ENCODE measurements at regions not wholly inside any gene's neighbourhood (a gene's known extent, or its start where the extent isn't known, plus 50 kb on each side); places are given as distances from the start of the nearest gene placed in this dataset.

GRCh38 chr15:97470417-97470816, 490.1 kb upstream of the ARRDC4 start:
- H3K27ac ChIP-seq (ENCODE audit: control insufficient read depth, insufficient read depth, low read length) = no peak overlapping the region
- dilution Hi-C loops (cut with MboI; ENCODE audit: extremely low pct_ligation_motif_present, low sequenced_read_pairs) = no loop called here
- no peak for FAIRE-seq
- H3K4me1 ChIP-seq (ENCODE audit: control insufficient read depth, extremely low read depth, insufficient read depth, low read length) = no peaks in the 10 kb centered on the region
- H3K9ac ChIP-seq (ENCODE audit: control insufficient read depth, extremely low read depth, insufficient read depth, low read length) = no peak overlapping the region
- H4K20me1 ChIP-seq (ENCODE audit: control insufficient read depth, extremely low read depth, insufficient read depth, low read length) = no peaks in the 10 kb centered on the region
- H3K9me1 ChIP-seq (ENCODE audit: control insufficient read depth, extremely low read depth, insufficient read depth, low read length) = no peaks in the 10 kb centered on the region
- no peaks in the 10 kb centered on the region for H3K27me3 ChIP-seq (ENCODE audit: control insufficient read depth, extremely low read depth, insufficient read depth, low read length)
- no peak overlapping the region for H3K4me3 ChIP-seq (ENCODE audit: control insufficient read depth in 2 of 3, extremely low read depth in 1 of 3, insufficient read depth in 2 of 3, low read depth in 1 of 3, low read length in 3 of 3)
- H3K36me3 ChIP-seq (ENCODE audit: control insufficient read depth in 2 of 2, extremely low read depth in 1 of 2, insufficient read depth in 2 of 2, low read length in 2 of 2) = no peaks in the 10 kb centered on the region
- no peak for DNase-seq (ENCODE audit: low read depth, low spot score)
- TF ChIP-seq EZH2 (IDR thresholded peaks at IDR 0.05; ENCODE audit: low read length) = no peak
- TF ChIP-seq, protein P1, sequence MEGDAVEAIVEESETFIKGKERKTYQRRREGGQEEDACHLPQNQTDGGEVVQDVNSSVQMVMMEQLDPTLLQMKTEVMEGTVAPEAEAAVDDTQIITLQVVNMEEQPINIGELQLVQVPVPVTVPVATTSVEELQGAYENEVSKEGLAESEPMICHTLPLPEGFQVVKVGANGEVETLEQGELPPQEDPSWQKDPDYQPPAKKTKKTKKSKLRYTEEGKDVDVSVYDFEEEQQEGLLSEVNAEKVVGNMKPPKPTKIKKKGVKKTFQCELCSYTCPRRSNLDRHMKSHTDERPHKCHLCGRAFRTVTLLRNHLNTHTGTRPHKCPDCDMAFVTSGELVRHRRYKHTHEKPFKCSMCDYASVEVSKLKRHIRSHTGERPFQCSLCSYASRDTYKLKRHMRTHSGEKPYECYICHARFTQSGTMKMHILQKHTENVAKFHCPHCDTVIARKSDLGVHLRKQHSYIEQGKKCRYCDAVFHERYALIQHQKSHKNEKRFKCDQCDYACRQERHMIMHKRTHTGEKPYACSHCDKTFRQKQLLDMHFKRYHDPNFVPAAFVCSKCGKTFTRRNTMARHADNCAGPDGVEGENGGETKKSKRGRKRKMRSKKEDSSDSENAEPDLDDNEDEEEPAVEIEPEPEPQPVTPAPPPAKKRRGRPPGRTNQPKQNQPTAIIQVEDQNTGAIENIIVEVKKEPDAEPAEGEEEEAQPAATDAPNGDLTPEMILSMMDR (optimal IDR thresholded peaks at IDR 0.05 in 1 of 3, IDR thresholded peaks at IDR 0.05 in 1 of 3, conservative IDR thresholded peaks at IDR 0.05 in 1 of 3; ENCODE audit: extremely low read depth in 1 of 3, insufficient read depth in 2 of 3, low read length in 3 of 3) = no peak
- no peak overlapping the region for H2AFZ ChIP-seq (ENCODE audit: control insufficient read depth, low read length)
- H3K9me3 ChIP-seq (ENCODE audit: control insufficient read depth, low read depth, low read length) = no peaks in the 10 kb centered on the region
- no peak overlapping the region for H3K4me2 ChIP-seq (ENCODE audit: control insufficient read depth, extremely low read depth, insufficient read depth, low read depth, low read length)
- no peaks in the 10 kb centered on the region for H3K79me2 ChIP-seq (ENCODE audit: control insufficient read depth, insufficient read depth, low read length)

- no peak for TF ChIP-seq EZH2 (IDR thresholded peaks at IDR 0.05; ENCODE audit: low read length)
- TF ChIP-seq, protein P1 (optimal IDR thresholded peaks at IDR 0.05 in 1 of 3, IDR thresholded peaks at IDR 0.05 in 1 of 3, conservative IDR thresholded peaks at IDR 0.05 in 1 of 3; ENCODE audit: extremely low read depth in 1 of 3, insufficient read depth in 2 of 3, low read length in 3 of 3) = no peak
- Histone ChIP-seq H3K4me1 (ENCODE audit: control insufficient read depth, extremely low read depth, insufficient read depth, low read length) (no peaks in the 10 kb centered on the region), H3K4me2 (ENCODE audit: control insufficient read depth, extremely low read depth, insufficient read depth, low read depth, low read length) (no peak overlapping the region), H2AFZ (ENCODE audit: control insufficient read depth, low read length) (no peak overlapping the region), H4K20me1 (ENCODE audit: control insufficient read depth, extremely low read depth, insufficient read depth, low read length) (no peaks in the 10 kb centered on the region), H3K27ac (ENCODE audit: control insufficient read depth, insufficient read depth, low read length) (no peak overlapping the region), H3K79me2 (ENCODE audit: control insufficient read depth, insufficient read depth, low read length) (no peaks in the 10 kb centered on the region), H3K9me3 (ENCODE audit: control insufficient read depth, low read depth, low read length) (no peaks in the 10 kb centered on the region), H3K9ac (ENCODE audit: control insufficient read depth, extremely low read depth, insufficient read depth, low read length) (no peak overlapping the region), H3K36me3 (ENCODE audit: control insufficient read depth in 2 of 2, extremely low read depth in 1 of 2, insufficient read depth in 2 of 2, low read length in 2 of 2) (no peaks in the 10 kb centered on the region), H3K9me1 (ENCODE audit: control insufficient read depth, extremely low read depth, insufficient read depth, low read length) (no peaks in the 10 kb centered on the region), H3K27me3 (ENCODE audit: control insufficient read depth, extremely low read depth, insufficient read depth, low read length) (no peaks in the 10 kb centered on the region), H3K4me3 (ENCODE audit: control insufficient read depth in 2 of 3, extremely low read depth in 1 of 3, insufficient read depth in 2 of 3, low read depth in 1 of 3, low read length in 3 of 3) (no peak overlapping the region)
- DNase-seq (ENCODE audit: low read depth, low spot score) = no peak
- no peak for FAIRE-seq
- dilution Hi-C loops (cut with MboI; ENCODE audit: extremely low pct_ligation_motif_present, low sequenced_read_pairs) = no loop called here
Measured at GRCh38 chr15:97473627-97474026, 486.9 kb upstream of the ARRDC4 start.
